NCI-H460 (cell line): ENCODE measurements at regions not wholly inside any gene's neighbourhood (a gene's known extent, or its start where the extent isn't known, plus 50 kb on each side); places are given as distances from the start of the nearest gene placed in this dataset.
A peak's percentile ranks its signal among the peaks of the same experiment; 100 is the strongest.

Experiments
- DNase-seq: peaks from one replicate; pipeline ENCODE4 v3.0.0-alpha.2; 2016; ENCODE audit warnings: low read depth; ENCODE audit errors: extremely low read depth

DNA sequence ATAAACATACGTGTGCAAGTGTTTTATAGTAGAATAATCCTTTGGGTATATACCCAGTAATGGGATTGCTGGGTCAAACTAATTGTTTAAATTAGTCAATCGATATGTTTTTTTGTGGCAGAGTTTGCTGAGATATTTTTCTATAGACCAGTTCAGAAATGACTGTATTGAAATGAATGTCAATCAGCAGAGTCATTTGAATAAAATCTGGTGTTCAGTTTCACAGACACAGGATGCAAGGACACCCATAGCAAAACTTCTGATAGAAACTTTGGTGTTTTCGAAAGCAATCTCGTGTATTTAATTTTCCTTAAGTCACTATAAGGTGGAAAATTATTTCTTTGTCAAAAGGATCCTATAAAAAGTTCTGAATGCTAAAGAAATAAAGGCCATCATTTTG, 434.4 kb downstream of the RAP2B start:
- DNase-seq = no peak

GRCh38 chr3:153599685-153600084, 437.7 kb downstream of the RAP2B start:
- no peak for DNase-seq

DNA sequence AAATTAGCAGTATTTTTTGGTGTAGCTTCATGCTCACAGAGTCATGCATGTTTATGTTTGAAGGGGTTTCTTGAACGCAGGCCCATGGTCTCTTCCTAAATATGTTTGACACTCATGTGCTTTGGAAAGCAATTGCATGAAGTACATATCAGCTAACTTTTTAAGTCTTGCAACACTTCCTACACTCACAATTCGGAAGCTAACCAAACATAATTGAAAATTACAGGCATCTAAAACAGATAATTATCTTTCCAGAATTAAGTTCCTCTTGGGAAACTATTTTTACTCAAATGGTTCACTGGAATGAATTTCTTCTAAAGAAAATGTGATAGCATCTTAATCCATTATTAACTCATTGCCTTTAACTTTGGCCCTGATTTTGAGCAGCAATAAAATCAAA, 438.9 kb downstream of the RAP2B start:
- no peak for DNase-seq

DNA sequence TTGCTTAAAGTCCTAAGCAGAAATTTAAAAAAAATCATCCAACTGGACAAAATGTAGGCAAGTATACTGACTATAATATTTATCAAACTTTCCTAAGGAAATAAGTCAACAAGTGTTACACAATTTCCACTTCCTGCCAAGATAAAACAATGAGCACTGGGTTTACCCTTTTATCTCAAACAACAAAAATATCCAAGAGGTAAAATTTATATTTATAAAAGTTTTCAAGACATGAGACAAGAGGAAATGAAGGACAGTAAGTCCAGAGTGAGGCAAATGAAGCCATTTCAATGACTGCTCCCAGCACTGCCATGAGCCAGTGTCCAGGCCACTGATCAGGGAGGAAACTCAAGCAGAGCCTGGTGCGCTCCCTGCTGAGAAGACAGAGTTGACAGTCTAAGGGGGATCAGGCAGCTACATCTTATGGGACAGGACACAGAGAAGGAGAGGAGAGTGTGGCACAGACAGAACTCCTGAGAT, 439.4 kb downstream of the RAP2B start:
- DNase-seq = no peak

DNA sequence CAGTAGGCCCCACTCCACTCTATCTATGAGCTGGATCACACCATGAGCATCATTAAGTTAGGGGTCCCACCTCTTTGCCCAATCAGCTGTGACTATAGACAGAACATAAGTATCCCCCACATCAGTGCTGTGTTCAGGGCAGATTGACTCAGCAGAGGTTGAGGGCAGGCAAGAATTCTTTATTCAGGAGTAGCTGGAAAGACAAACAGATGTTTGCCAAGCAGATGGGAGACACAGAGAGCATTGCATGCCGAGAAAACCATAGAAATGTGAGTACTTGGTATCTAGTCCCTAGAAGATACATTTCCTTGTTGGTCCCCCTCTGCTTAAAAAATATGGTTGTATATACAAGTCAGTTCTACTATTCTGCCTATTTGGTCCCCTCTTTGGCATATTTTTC, 440.8 kb downstream of the RAP2B start:
- DNase-seq = no peak

DNA sequence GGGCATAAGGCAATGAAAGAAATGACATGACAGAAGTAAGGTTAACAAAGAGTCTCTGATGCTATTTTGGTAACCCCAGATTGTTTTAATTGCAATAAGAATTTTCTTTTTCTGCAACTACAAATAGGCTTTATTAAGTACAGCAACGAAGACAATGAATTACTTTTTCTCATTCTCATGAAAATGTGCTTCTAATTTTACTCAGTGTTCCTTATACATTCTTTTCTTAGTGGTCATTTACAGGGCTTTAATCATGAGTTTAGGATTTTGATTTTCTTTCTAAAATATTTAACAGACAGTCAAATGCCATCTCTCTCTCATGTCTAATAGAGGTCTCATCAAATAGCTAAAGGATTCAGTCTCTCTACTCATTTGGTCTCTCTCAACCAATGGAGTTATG, 452.1 kb downstream of the RAP2B start:
- no peak for DNase-seq

GRCh38 chr3:153614563-153614962, 452.5 kb downstream of the RAP2B start:
- DNase-seq = peak; percentile 4

DNA sequence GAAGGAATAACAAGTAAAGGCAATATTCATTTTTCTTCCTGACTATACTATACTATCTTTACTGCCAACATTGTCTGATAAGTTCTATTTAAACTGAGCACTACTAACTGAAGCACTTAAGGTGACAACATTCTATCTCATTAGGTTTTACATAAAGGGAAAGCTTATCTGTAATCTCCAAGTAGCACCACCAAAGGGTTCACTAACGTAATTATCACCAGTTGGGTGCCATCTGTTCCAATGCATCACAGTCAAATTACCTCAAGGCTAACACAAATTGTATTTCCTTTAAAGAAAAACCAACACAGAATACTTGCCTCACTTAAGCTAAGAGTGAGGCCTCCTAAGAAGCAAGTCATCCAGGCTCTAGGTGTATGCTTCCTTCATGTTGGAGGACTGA, 453.8 kb downstream of the RAP2B start:
- no peak for DNase-seq

DNA sequence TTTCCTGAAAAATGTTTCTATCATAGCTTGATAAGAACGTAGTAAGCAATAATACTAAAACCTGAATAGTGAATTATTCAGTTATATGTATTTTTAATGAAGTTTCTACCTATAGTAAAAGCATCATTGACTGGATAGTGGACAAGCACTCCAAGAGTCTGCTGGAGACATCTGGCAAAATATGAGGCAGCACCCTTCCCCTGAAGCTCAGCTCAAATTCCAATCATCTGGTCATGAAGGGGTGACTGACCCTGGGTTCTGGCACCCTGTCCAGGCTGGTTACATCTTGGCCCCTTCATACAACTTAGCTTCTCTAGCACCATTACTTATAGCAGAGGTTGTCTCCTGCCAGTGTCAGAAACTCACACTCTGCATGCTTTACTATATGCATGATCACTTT, 455.4 kb downstream of the RAP2B start:
- no peak for DNase-seq

- DNase-seq = no peak
These were observed 456.1 kb downstream of the RAP2B start for GRCh38 chr3:153618176-153618575.

- no peak for DNase-seq
These were observed 457.2 kb downstream of the RAP2B start for GRCh38 chr3:153619268-153619667.

GRCh38 chr3:153621953-153622352, 459.9 kb downstream of the RAP2B start:
- no peak for DNase-seq

DNA sequence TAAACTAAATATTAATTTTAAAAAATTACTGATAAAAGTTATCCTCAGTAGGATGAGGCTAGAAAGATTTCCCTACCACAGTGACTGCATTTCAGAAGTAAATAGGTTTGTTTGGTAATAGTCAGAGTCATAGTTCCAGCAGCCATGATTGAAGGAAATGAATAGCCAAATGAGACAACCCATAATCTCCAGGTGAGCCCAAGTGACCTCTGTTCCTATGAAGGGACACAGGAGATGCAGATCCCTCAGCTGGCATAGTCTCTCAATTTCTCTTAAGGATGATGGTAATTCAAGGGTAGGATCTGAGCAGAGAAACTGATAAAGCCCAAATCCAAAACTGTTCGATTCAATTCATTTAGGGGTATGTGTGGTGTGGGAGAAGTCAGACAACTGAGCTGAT, 461.8 kb downstream of the RAP2B start:
- no peak for DNase-seq

- DNase-seq = no peak
These were observed 462.4 kb downstream of the RAP2B start for GRCh38 chr3:153624310-153625030.

DNA sequence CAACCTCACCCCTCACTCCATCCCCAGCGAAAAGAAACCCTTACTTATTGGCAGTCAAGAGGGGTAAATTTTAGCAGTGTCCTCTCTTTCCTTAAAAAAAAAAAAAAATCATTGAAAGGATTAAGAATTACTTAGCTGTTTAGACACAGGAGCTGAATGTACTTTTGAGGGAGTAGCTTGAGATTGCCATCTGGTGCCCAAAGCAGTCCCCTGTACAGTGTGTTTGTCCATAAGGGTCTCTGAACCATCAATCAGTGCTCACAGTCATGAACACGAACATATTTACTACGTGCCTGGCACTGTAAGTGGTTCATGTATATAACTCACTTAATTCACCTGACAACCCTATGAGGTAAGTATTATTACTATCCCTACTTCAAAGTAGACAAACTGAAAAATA, 463.5 kb downstream of the RAP2B start:
- no peak for DNase-seq

DNA sequence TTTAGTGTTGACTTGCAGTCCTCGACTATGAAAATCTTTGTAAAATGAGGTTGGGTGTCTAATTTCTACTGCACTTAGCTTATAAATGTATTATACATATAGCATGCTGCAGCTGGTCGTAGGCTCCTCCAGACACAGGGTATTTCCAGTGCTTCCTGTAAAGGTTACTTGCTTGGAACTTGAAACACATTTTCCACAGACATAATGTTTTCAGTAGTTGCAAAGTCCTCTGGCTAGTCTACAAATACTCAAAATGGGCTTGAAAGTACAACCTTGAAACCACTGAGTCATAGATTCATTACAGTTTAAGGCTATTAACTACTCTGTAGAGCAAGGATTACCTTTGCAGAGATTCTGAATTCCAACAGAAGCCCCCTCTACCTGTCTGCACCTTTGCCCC, 464.1 kb downstream of the RAP2B start:
- no peak for DNase-seq

- DNase-seq = no peak
These were observed 466.6 kb downstream of the RAP2B start for GRCh38 chr3:153628591-153628990.

- DNase-seq = no peak
These were observed 467.1 kb downstream of the RAP2B start for GRCh38 chr3:153629148-153629547.

DNA sequence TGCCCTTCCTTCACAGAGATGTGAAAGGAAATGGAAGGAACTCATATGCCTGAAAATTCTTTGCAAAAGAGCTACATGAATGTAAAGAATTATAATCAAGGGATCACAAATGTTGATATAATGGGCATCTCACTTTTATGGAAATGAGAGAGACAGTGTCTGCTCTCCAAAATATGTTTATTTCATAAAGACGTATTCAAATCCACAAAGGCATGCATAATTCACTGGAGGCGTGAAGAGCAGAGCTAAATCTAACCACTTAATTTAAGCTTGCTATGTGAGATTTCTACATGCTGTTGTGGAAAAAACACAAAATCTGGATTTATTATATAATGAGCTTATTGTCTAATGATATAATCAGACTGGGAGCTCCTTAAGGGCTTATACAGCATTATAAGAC, 469.1 kb downstream of the RAP2B start:
- DNase-seq = no peak

GRCh38 chr3:153631664-153632063, 469.6 kb downstream of the RAP2B start:
- DNase-seq = no peak

GRCh38 chr3:153633407-153633806, 471.4 kb downstream of the RAP2B start:
- DNase-seq = no peak

GRCh38 chr3:153634683-153635082, 472.7 kb downstream of the RAP2B start:
- no peak for DNase-seq

DNA sequence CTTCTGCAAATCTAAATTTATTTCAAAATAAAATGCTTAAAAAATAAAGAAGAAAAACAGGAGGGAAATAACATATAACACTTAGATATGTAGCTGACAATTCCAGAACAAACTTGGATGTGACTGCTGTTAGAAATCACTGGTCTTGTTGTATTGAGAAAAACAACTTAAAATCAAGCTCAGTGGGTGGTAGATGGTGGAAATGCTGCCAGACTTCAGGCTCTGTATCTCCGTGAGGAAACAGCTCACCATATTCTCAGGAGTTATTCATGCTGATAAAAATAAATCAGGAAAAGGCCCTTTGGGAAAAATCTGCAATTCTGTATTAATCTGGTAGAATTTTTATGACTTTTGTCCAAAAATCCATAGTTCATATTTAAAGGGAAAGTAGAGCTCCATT, 477.6 kb downstream of the RAP2B start:
- DNase-seq = no peak
